ENCODE measurements at regions not wholly inside any gene's neighbourhood (a gene's known extent, or its start where the extent isn't known, plus 50 kb on each side); places are given as distances from the start of the nearest gene placed in this dataset.

DNA sequence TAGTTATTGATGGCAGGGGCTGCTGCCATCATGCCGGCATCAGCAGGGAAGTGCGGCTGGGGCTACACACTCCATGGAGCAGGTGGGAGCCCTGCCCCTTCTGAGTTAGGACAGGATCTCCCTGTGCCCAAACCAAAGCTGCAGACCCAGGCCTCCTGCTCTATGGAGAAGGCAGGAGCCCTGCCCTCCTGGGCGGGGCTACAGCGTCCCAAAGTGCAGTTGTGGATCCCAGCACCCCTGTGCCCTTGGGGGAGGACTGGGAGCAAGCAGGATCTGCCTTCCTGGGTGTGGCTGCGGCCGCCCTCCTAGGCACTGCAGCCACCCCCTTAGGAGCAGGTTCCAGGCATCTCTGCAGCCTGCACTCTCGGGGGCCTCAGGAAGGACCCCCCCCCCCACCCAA is 1392.4 kb upstream of the SLC39A10 start:
- TF ChIP-seq POLR2A (IDR thresholded peaks at IDR 0.05; ENCODE audit: low read depth, low read length) (no peak), TAF1 (IDR thresholded peaks at IDR 0.05; ENCODE audit: borderline replicate concordance, low read depth, low read length) (no peak), POLR2AphosphoS5 (IDR thresholded peaks at IDR 0.05; ENCODE audit: low read depth, low read length) (no peak)

All from GM12892 (cell line).